ENCODE measurements at regions not wholly inside any gene's neighbourhood (a gene's known extent, or its start where the extent isn't known, plus 50 kb on each side); places are given as distances from the start of the nearest gene placed in this dataset.

- Histone ChIP-seq H3K27ac (ENCODE audit: low read length) (no peak overlapping the region), H3K27me3 (ENCODE audit: low read length) (no peaks in the 10 kb centered on the region; the same call in 1 of the 2 replicates), H3K9ac (ENCODE audit: low read length) (no peak overlapping the region), H4K20me1 (ENCODE audit: insufficient read depth, low read depth, low read length) (peaks cover 32% of the 10 kb centered on the region), H2AFZ (ENCODE audit: low read length) (no peak overlapping the region), H3K4me2 (ENCODE audit: low read depth, low read length, poor library complexity, severe bottlenecking) (no peak overlapping the region), H3K9me3 (ENCODE audit: low read length) (no peaks in the 10 kb centered on the region), H3K4me3 (ENCODE audit: low read length) (no peak overlapping the region), H3K79me2 (ENCODE audit: low read length) (no peaks in the 10 kb centered on the region), H3K36me3 (ENCODE audit: insufficient read depth, low read length) (no peaks in the 10 kb centered on the region), H3K4me1 (ENCODE audit: low read length) (peaks cover 54% of the 10 kb centered on the region), H3K9me2 (replicated peaks; ENCODE audit: insufficient read depth, low read length) (no peaks in the 10 kb centered on the region)
- DNase-seq: no peak
Measured at GRCh38 chr16:89036776-89037175, 56.9 kb upstream of the ACSF3 start.

GRCh38 chr16:89037261-89038152 is 56.1 kb upstream of the ACSF3 start:
- Histone ChIP-seq H3K4me3 (ENCODE audit: low read length) (peak overlapping the region; percentile 54), H3K9me3 (ENCODE audit: low read length) (no peaks in the 10 kb centered on the region), H3K79me2 (ENCODE audit: low read length) (no peaks in the 10 kb centered on the region), H3K4me2 (ENCODE audit: low read depth, low read length, poor library complexity, severe bottlenecking) (peak overlapping the region; percentile 75), H3K27ac (ENCODE audit: low read length) (no peak overlapping the region), H3K9me2 (replicated peaks; ENCODE audit: insufficient read depth, low read length) (no peaks in the 10 kb centered on the region), H3K9ac (ENCODE audit: low read length) (no peak overlapping the region), H3K27me3 (ENCODE audit: low read length) (no peaks in the 10 kb centered on the region; the same call in 1 of the 2 replicates), H3K36me3 (ENCODE audit: insufficient read depth, low read length) (no peaks in the 10 kb centered on the region), H2AFZ (ENCODE audit: low read length) (no peak overlapping the region), H4K20me1 (ENCODE audit: insufficient read depth, low read depth, low read length) (peaks cover 32% of the 10 kb centered on the region), H3K4me1 (ENCODE audit: low read length) (peaks cover 47% of the 10 kb centered on the region)
- peak; percentile 89 for DNase-seq

DNA sequence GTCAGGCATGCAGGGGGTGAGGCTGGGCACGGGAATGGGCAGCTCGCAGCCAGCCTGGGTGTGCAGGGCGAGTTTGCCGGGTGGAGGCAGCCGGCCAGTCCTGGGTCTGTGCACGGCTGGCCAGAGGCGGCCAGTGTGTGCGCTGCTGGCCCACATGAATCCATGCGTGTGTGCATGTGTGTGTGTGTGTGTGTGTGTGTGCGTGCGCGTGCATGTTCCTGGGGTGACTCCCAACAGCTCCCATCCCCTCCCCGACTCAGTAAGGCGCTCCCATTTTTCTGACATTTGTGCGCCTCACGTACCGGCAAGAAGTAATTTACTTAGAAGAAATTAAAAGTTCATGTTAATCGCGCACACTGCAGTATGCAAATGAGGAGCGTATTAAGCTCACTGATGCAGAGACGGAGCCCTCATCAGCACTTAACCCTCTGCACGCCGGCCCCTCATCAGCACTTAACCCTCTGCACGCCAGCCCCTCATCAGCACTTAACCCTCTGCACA is 55.4 kb upstream of the ACSF3 start:
- Histone ChIP-seq H3K9ac (ENCODE audit: low read length) (no peak overlapping the region), H3K27me3 (ENCODE audit: low read length) (no peaks in the 10 kb centered on the region; the same call in 1 of the 2 replicates), H3K4me2 (ENCODE audit: low read depth, low read length, poor library complexity, severe bottlenecking) (peak overlapping the region; percentile 75), H3K9me2 (replicated peaks; ENCODE audit: insufficient read depth, low read length) (no peaks in the 10 kb centered on the region), H3K4me3 (ENCODE audit: low read length) (peak overlapping the region; percentile 54), H3K36me3 (ENCODE audit: insufficient read depth, low read length) (no peaks in the 10 kb centered on the region), H4K20me1 (ENCODE audit: insufficient read depth, low read depth, low read length) (peaks cover 32% of the 10 kb centered on the region), H3K9me3 (ENCODE audit: low read length) (no peaks in the 10 kb centered on the region), H3K4me1 (ENCODE audit: low read length) (peaks cover 47% of the 10 kb centered on the region), H2AFZ (ENCODE audit: low read length) (no peak overlapping the region), H3K27ac (ENCODE audit: low read length) (no peak overlapping the region), H3K79me2 (ENCODE audit: low read length) (no peaks in the 10 kb centered on the region)
- DNase-seq: peak; percentile 92

DNA sequence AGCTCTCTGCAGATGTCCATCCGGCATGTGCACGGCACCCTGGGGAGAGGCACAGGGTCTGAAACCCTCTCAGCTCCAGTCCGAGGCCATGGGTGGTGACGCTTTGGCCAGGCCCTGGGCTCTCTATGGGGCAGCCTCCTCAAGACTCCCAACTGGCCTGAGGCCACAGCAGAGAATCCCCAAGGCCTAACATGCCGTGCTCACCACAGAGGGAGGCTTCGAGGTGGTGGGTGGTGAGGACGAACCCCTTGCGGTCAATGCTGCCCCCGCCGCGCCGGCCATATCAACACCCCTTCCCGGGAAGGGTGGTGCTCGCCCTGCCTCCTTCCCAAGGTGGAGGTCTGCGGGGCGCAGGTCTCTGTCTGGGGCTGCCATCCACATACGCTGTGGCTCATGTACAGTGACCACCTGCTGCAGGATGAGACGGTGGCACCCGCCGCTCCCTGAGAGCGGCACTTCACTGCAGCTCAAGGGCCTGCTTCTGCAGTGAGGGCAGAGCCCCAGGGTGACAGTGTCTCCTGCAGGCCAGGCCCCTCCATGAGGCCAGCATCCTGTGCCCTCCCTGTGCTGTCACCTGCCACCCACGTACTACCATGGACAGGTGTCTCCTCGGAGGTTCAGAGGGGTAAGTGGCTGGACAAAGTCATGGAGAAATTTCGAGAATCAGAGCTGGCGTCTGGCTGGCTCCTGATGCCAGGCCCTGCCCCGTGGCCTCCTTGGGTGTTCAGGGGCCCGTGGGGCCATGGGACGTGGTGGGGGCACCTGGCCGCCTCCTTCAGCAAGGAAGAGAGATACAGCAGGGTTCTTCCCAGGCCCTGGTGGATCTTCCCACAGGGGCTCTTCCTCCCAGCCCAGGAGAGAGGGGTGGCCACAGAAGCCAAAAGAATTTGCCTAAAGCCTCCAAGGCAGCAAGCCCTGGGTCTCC is 54.6 kb upstream of the ACSF3 start:
- Histone ChIP-seq H3K36me3 (ENCODE audit: insufficient read depth, low read length) (no peaks in the 10 kb centered on the region), H3K27me3 (ENCODE audit: low read length) (no peaks in the 10 kb centered on the region; the same call in 1 of the 2 replicates), H3K4me1 (ENCODE audit: low read length) (peaks cover 47% of the 10 kb centered on the region), H4K20me1 (ENCODE audit: insufficient read depth, low read depth, low read length) (peaks cover 32% of the 10 kb centered on the region), H3K27ac (ENCODE audit: low read length) (no peak overlapping the region), H3K79me2 (ENCODE audit: low read length) (no peaks in the 10 kb centered on the region), H2AFZ (ENCODE audit: low read length) (no peak overlapping the region), H3K9ac (ENCODE audit: low read length) (no peak overlapping the region), H3K4me3 (ENCODE audit: low read length) (no peak overlapping the region), H3K9me2 (replicated peaks; ENCODE audit: insufficient read depth, low read length) (no peaks in the 10 kb centered on the region), H3K4me2 (ENCODE audit: low read depth, low read length, poor library complexity, severe bottlenecking) (peak overlapping the region; percentile 75), H3K9me3 (ENCODE audit: low read length) (no peaks in the 10 kb centered on the region)
- DNase-seq: no peak

GRCh38 chr16:89039756-89040155 is 53.9 kb upstream of the ACSF3 start:
- Histone ChIP-seq H3K27ac (ENCODE audit: low read length) (no peak overlapping the region), H2AFZ (ENCODE audit: low read length) (no peak overlapping the region), H3K27me3 (ENCODE audit: low read length) (no peaks in the 10 kb centered on the region; the same call in 1 of the 2 replicates), H3K4me3 (ENCODE audit: low read length) (no peak overlapping the region), H4K20me1 (ENCODE audit: insufficient read depth, low read depth, low read length) (peaks cover 32% of the 10 kb centered on the region), H3K4me2 (ENCODE audit: low read depth, low read length, poor library complexity, severe bottlenecking) (peak overlapping the region; percentile 75), H3K9me3 (ENCODE audit: low read length) (no peaks in the 10 kb centered on the region), H3K9ac (ENCODE audit: low read length) (no peak overlapping the region), H3K79me2 (ENCODE audit: low read length) (no peaks in the 10 kb centered on the region), H3K4me1 (ENCODE audit: low read length) (peaks cover 46% of the 10 kb centered on the region), H3K36me3 (ENCODE audit: insufficient read depth, low read length) (no peaks in the 10 kb centered on the region), H3K9me2 (replicated peaks; ENCODE audit: insufficient read depth, low read length) (no peaks in the 10 kb centered on the region)
- DNase-seq: no peak

- H3K9me3 ChIP-seq (ENCODE audit: low read length): no peaks in the 10 kb centered on the region
- H3K27ac ChIP-seq (ENCODE audit: low read length): no peak overlapping the region
- H3K4me1 ChIP-seq (ENCODE audit: low read length): peaks cover 40% of the 10 kb centered on the region
- no peaks in the 10 kb centered on the region; the same call in 1 of the 2 replicates for H3K27me3 ChIP-seq (ENCODE audit: low read length)
- no peak overlapping the region for H3K4me2 ChIP-seq (ENCODE audit: low read depth, low read length, poor library complexity, severe bottlenecking)
- no peak overlapping the region for H3K9ac ChIP-seq (ENCODE audit: low read length)
- H3K4me3 ChIP-seq (ENCODE audit: low read length): no peak overlapping the region
- H3K9me2 ChIP-seq (replicated peaks; ENCODE audit: insufficient read depth, low read length): no peaks in the 10 kb centered on the region
- peaks cover 29% of the 10 kb centered on the region for H4K20me1 ChIP-seq (ENCODE audit: insufficient read depth, low read depth, low read length)
- no peak for DNase-seq
- no peaks in the 10 kb centered on the region for H3K79me2 ChIP-seq (ENCODE audit: low read length)
- H3K36me3 ChIP-seq (ENCODE audit: insufficient read depth, low read length): no peaks in the 10 kb centered on the region
- no peak overlapping the region for H2AFZ ChIP-seq (ENCODE audit: low read length)
Measured at GRCh38 chr16:89040391-89040790, 53.3 kb upstream of the ACSF3 start.

- Histone ChIP-seq H3K4me1 (ENCODE audit: low read length) (peaks cover 34% of the 10 kb centered on the region), H3K27ac (ENCODE audit: low read length) (no peak overlapping the region), H3K9me2 (replicated peaks; ENCODE audit: insufficient read depth, low read length) (no peaks in the 10 kb centered on the region), H4K20me1 (ENCODE audit: insufficient read depth, low read depth, low read length) (peaks cover 26% of the 10 kb centered on the region), H2AFZ (ENCODE audit: low read length) (no peak overlapping the region), H3K36me3 (ENCODE audit: insufficient read depth, low read length) (no peaks in the 10 kb centered on the region), H3K4me3 (ENCODE audit: low read length) (no peak overlapping the region), H3K79me2 (ENCODE audit: low read length) (no peaks in the 10 kb centered on the region), H3K9me3 (ENCODE audit: low read length) (no peaks in the 10 kb centered on the region), H3K9ac (ENCODE audit: low read length) (no peak overlapping the region), H3K27me3 (ENCODE audit: low read length) (no peaks in the 10 kb centered on the region; the same call in 1 of the 2 replicates), H3K4me2 (ENCODE audit: low read depth, low read length, poor library complexity, severe bottlenecking) (no peak overlapping the region)
- no peak for DNase-seq
Measured at GRCh38 chr16:89040861-89041570, 52.6 kb upstream of the ACSF3 start.

Data from Karpas-422 (cell line).